ENCODE measurements at regions not wholly inside any gene's neighbourhood (a gene's known extent, or its start where the extent isn't known, plus 50 kb on each side); places are given as distances from the start of the nearest gene placed in this dataset.

GRCh38 chr9:12394105-12394504, 299.1 kb upstream of the TYRP1 start:
- TF ChIP-seq POLR2A (IDR thresholded peaks at IDR 0.05), result no peak
- TF ChIP-seq CTCF (IDR thresholded peaks at IDR 0.05), result no peak
- Histone ChIP-seq H3K4me1 (no peaks in the 10 kb centered on the region), H3K27ac (no peak overlapping the region), H3K9me3 (no peaks in the 10 kb centered on the region), H3K27me3 (no peaks in the 10 kb centered on the region), H3K4me3 (no peak overlapping the region), H3K36me3 (no peaks in the 10 kb centered on the region)
- no peak for DNase-seq

- Histone ChIP-seq H3K27me3 (no peaks in the 10 kb centered on the region), H3K36me3 (no peaks in the 10 kb centered on the region), H3K4me1 (no peaks in the 10 kb centered on the region), H3K9me3 (no peaks in the 10 kb centered on the region), H3K4me3 (no peak overlapping the region), H3K27ac (no peak overlapping the region)
- TF ChIP-seq CTCF (IDR thresholded peaks at IDR 0.05) (no peak), POLR2A (IDR thresholded peaks at IDR 0.05) (no peak)
- no peak for DNase-seq
Measured at GRCh38 chr9:12403721-12404120, 289.5 kb upstream of the TYRP1 start.

GRCh38 chr9:12413986-12414385, 279.2 kb upstream of the TYRP1 start:
- Histone ChIP-seq H3K4me3 (no peak overlapping the region), H3K4me1 (no peaks in the 10 kb centered on the region), H3K9me3 (no peaks in the 10 kb centered on the region), H3K27me3 (no peaks in the 10 kb centered on the region), H3K36me3 (no peaks in the 10 kb centered on the region), H3K27ac (no peak overlapping the region)
- no peak for TF ChIP-seq POLR2A (IDR thresholded peaks at IDR 0.05)
- no peak for TF ChIP-seq CTCF (IDR thresholded peaks at IDR 0.05)
- DNase-seq, result no peak

GRCh38 chr9:12414514-12414913, 278.7 kb upstream of the TYRP1 start:
- H3K9me3 ChIP-seq, result no peaks in the 10 kb centered on the region
- TF ChIP-seq POLR2A (IDR thresholded peaks at IDR 0.05) (no peak), CTCF (IDR thresholded peaks at IDR 0.05) (no peak)
- DNase-seq, result no peak
- no peaks in the 10 kb centered on the region for H3K36me3 ChIP-seq
- H3K27me3 ChIP-seq, result no peaks in the 10 kb centered on the region
- H3K4me1 ChIP-seq, result no peaks in the 10 kb centered on the region
- no peak overlapping the region for H3K27ac ChIP-seq
- no peak overlapping the region for H3K4me3 ChIP-seq

- no peaks in the 10 kb centered on the region for H3K27me3 ChIP-seq
- H3K36me3 ChIP-seq, result no peaks in the 10 kb centered on the region
- no peaks in the 10 kb centered on the region for H3K4me1 ChIP-seq
- H3K9me3 ChIP-seq, result no peaks in the 10 kb centered on the region
- TF ChIP-seq CTCF (IDR thresholded peaks at IDR 0.05), result no peak
- no peak for TF ChIP-seq POLR2A (IDR thresholded peaks at IDR 0.05)
- DNase-seq, result no peak
- H3K4me3 ChIP-seq, result no peak overlapping the region
- no peak overlapping the region for H3K27ac ChIP-seq
Measured at GRCh38 chr9:12415361-12415760, 277.8 kb upstream of the TYRP1 start.

- no peak for TF ChIP-seq CTCF (IDR thresholded peaks at IDR 0.05)
- TF ChIP-seq POLR2A (IDR thresholded peaks at IDR 0.05), result no peak
- no peak overlapping the region for H3K27ac ChIP-seq
- no peaks in the 10 kb centered on the region for H3K36me3 ChIP-seq
- no peaks in the 10 kb centered on the region for H3K27me3 ChIP-seq
- no peaks in the 10 kb centered on the region for H3K9me3 ChIP-seq
- no peak overlapping the region for H3K4me3 ChIP-seq
- no peaks in the 10 kb centered on the region for H3K4me1 ChIP-seq
- DNase-seq, result no peak
Measured at GRCh38 chr9:12416716-12417115, 276.5 kb upstream of the TYRP1 start.
